GM19238 (cell line): ENCODE measurements at regions not wholly inside any gene's neighbourhood (a gene's known extent, or its start where the extent isn't known, plus 50 kb on each side); places are given as distances from the start of the nearest gene placed in this dataset.

Experiments used
- DNase-seq: peaks from one replicate; pipeline ENCODE4 v3.0.0; 2011; ENCODE audit warnings: low spot score; ENCODE audit not compliant: insufficient read length

DNA sequence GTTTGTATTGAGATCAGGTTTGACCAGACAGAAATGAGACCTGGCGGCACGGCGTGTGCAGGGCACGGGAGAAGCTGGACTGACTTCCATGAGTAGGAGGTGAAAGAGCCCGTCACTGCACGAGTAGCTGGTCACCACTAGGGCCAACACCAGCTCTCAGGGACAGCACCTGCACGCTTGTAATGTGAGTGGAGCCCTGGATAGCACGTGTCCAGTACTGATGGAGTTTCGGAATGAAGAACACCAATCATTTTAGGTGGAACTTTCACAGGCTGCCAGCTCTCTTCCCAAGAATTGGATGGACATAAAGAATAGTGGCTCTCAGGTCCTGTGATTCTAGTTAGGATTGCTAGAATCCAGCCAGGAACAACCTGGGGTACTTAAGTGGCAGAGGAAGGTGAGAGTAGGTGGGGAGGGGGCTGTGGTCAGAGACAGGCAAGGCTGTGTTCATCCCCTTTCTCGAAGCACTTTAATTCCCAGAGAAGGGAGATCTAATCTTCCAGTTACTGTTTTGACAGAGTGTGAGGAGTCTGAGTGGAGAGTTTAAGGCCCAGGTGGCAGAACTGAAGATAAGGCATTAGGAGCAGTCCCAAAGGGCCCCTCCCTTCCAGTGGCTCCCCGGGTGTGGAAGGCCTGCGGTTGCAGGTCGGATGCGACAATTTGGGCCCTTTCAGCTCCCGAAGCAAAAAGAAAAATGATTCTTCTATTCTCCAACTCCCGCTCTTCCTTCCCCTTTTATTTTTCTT lies 314.8 kb downstream of the QKI start:
- no peak for DNase-seq

DNA sequence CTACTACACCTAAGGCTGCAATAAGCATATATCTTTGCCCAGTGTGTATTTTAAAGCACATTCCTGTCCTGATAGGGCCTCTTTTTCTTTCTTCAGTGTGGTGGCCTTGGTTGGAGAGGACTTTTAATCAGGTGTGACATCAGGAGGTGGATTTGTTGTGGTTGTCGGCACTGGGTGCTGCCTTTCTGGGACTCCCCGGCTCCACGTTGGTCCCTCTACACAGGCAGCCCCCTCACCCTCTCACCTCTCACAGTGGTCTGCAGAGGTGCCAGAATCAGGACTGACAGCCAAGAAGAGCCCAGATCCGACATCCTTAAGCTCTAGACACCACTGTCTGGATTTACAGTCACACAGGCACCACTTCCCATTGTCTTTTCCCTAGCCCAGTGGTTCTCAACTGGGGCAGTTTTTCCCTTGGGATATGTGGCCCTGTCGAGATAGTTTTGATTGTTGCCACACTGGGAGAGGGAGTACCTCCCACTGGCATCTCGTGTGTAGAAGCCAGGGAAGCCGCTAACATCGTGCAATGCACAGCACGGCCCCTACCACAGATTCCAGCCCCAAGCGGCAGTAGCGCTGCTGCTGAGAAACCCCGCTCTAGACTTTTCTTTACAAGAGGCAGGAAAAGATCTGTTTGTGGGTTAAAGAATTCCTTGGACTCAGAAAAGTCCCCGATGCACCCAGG lies 314.1 kb downstream of the QKI start:
- no peak for DNase-seq

DNA sequence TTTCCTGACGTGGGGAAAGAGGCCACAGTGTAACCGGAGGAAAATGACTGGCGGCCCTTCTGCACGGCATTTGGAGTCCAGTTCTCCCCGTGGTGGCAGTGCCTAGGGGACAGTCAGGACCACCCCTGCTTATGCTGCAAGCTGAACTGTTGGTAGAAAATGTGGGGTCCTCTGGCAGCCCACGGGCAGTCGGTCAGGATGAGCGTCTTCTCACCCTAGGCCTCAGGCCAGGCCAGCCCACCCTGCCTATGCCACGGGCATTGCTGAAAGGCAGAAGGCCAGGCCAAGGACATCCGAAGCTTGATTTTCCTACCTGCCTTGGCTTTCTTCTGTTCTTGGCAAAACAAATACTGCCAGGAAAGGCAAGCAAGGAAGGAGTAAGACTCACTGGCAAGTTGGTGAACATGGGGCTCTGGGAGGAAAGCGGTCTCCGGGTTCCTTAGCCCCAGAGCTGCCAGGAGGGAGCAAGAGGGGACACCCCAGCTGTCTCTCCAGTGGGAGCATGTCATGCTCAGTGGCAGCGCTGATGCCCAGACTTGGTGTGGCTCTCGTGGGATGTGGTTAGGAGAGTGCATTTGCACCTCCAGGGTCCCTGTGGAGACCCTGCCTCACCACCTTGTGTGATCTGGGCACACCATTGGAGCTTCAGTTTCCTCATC lies 311.6 kb downstream of the QKI start:
- no peak for DNase-seq

DNA sequence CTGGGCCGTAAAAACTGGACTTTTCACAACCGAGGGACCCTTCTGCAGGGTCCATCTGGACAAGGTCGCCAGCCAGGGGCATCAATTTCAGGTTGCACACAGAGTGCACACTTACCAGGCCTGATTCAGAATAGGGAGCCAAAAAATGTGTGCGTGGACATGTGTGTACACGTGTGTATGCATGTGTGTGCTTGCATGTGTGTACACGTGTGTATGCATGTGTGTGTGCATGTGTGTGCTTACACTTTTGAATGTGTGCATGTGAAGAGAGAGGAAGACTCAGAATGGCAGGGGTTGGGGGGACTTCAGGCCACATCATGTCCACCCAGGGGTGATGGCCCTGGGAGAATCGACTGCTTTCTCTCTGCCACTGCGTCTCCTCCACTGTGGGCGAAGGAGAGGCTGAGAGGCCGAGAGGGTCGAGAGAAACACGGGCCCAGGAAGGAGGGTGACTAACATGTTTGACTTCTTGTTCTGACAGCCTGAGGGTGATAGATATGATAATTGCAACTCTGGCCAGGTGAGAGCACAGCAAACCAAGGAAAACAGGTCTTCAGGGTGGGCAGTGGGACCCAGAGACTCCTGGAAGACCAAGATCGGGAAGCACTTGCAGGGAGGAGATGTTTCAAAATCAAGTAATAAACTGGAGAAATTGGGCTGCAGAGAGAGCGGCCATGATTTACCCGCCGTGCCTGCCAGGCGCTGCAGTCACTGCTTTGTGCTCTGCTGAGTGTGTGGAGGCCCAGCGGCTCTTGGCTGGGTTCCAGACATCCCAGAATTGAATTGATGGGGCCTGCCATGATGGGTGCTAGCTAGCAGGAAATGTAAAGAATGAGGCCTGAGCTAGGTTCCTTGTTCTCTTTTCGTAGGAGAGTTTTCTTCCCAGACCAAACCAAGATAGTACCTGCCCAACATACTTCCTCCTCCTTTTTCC lies 310.8 kb downstream of the QKI start:
- no peak for DNase-seq

DNA sequence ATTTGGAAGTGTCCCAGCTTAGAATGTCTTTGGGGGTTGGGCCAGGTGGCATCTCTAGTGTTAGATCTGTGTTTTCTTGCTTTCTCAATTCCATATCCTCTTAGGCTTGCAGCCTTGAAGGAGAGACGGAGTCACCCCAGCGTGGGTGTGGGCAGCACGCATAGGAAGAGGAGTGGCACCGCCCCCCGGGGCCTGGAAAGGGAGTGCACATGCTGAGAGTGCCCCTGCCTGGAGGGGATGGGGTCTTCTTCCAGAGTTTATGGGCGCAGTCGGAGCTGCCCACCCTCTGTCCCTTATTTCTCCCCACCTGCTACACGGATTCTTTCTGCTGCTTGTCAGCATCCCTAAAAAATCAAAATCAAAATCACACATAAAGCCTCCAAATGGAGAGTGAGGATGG lies 309.7 kb downstream of the QKI start:
- DNase-seq, result no peak

DNA sequence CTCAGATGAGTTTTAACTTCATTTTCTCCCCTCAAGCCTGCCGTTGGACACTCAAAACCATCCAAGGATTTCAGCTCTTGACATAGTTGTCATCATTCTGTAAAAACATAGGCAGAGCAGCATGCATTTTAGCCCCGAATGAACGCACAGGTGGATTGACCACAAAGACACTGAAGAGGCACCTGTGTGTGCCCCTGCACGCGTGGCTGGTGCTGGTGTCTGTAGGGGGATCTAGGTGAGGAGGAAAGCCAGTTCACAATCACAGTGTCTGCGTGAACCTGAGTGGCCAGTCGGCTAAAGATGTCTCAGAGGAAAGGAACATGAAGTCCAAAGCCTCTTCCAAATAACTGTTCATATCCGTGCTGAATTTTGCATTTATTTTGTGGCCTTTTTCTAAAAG lies 309.2 kb downstream of the QKI start:
- no peak for DNase-seq

DNA sequence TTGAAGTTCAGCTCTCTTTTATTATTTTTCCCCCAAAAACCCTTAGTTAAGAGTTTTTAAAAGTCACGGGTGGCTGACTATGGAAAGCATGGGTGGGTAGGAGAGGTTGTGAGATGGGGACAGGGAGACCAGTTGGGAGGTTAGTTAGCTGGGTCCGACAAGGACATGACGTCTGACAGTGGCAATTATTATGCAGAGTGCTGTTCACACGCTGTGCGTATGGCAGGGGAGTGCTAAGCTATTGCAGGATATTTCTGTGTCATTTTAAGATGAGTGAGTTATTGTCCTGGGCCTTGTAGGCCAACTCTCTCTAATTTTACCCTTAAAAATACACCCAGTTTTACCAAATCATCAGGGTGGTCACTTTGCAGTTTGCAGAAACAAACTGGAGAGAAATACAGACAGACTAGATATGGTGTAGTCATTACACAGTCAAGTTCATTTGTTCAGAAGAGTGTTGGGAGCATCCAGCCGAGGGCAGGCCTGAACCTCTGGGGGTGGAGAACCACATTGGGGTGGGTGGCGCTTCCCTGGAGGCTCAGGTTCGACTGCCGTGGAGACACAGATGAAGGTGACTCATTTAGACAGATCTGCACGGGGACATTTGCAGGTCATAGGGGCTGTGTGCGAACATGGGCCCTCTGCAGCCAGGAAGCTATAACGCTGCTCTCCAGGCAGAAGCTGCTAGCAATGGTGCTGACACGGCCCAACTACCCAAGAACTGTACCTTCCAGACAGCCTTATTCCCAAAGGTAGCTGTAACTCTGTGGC lies 307.6 kb downstream of the QKI start:
- no peak for DNase-seq

DNA sequence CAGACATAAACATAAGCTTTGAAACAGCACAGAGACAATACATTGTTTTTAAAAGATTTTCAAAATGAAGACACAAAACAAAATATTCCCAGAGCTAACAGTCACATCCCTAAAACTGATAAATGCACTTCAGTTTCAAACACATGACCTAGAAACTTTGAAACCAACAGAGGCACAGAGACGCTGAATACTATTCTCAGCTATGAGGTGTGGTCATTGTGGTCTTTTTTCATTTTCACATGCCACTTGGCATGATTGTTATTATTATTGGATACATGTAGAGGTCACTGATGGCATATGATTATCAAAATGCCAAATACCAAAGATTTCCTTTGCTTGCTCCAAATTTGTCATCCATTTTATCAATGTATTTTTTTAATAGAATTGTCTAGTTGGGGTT lies 306.9 kb downstream of the QKI start:
- DNase-seq, result no peak

GRCh38 chr6:163720460-163721235 lies 306.1 kb downstream of the QKI start:
- DNase-seq, result no peak

DNA sequence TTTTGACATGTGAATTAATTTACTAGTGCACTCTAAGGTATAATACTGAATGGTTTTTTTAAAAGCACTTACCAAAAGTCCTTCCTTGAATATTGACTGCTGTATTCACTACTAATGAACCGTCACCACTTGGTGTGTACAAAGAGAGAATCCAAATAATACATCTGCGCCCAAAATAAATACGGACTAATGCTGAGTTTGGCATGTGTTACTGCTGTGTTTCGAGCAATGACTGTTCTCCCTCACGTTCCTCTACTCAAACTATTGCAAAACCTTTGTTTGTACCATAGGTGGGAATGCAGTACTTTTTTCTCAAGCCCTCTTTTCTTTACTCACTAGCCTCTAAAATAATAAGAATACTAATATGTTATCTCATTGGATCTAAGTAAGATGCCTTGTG lies 305.5 kb downstream of the QKI start:
- no peak for DNase-seq

DNA sequence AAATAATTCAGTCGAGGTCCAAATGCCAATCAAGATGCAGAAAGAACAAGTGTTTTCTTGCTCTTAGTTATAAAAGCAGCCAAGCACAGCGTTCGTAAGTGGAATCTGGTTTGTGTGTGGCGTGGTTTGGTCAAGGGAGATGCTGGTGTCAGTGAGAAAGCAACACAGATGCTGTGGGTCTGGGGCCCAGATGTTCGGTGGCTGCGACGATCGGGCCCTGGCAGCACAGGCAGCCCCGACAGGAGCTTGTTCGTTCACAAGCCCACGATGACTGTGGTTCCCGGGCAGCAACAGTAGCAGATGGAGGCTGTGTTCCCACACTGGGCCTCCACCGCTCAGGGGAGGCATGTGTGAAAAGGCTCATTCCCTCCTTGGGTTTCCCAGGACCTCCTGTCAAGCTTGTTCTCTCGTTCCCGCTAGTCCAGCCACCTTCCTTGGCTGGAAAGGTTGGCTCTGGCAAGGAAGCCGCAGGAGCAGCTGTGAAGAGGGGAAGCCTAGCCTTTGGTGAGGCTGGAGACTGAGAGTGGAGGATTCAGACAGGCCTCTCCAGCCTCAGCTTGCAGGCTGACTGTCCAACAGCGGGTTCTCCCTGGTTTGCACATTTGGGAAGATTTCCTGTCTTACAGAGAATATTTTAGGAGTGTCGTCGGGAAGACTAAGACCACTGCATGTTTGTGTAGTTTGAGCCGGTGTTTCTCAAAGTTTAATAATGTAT lies 304.7 kb downstream of the QKI start:
- no peak for DNase-seq

DNA sequence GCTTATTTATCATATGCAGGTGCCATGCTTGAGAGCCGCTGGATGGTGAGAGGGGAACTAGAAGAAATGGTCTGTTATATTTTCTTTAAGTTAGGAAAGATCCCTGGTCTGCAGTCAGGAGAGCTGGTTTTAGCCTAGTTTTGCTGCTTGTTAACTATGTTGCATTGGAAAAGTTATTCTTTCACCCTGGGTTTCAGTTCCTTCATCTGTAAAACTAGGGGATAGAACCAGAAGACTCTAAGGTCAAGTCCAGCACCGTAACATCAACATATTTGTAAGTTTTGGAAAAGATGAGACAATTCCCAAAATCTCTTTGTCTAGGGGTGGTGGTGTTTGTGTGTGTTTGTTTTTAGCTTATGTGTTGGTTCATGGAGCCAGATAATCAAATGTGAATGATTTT lies 304.0 kb downstream of the QKI start:
- no peak for DNase-seq

DNA sequence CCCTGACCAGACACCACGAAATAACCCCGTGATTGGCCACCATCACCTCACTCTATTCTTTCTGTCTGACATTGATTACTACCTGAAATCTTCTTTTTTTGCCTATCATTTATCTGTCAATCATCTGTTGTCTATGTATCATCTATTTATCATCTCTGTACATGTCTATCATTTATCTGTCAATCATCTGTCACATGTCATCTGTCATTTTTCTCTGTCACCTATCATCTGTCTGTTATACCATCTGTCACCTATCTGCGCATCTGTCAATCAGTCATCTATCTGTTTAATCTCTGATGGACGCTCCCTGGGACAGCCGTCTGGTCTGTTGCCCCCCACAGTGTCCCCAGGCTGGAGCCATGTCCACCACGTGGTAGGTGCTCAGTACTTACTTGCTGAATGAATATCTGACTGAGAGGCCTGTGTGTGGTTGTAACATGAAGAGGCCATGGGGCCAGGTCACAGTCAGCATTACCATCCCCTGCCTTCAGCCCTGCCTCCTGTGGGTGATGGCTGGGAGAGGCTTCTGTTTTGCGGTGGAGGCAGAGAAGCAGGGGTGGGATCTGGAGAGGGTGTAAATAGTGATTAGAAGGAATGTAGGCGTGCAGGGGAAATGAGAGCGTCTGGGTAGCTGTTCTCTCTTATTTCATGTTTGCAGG lies 302.7 kb downstream of the QKI start:
- DNase-seq, result no peak

GRCh38 chr6:163716690-163717089 lies 302.2 kb downstream of the QKI start:
- DNase-seq, result no peak

DNA sequence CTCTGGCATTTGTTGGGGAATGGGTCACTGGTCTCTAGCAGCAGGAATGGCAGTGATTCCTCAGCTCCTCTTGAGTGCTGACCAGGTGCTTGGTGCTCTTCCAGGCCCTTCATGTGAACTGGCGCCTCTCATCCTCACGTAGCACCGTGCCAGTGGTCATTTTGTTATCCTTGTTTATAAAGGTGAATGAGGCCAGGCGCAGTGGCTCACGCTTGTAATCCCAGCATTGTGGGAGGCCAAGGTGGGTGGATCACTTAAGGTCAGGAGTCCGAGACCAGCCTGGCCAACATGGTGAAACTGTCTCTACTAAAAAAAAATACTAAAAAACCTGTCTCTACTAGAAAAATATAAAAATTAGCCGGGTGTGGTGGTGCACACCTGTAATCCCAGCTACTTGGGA lies 301.3 kb downstream of the QKI start:
- DNase-seq, result no peak

GRCh38 chr6:163714179-163714578 lies 299.7 kb downstream of the QKI start:
- DNase-seq, result no peak

DNA sequence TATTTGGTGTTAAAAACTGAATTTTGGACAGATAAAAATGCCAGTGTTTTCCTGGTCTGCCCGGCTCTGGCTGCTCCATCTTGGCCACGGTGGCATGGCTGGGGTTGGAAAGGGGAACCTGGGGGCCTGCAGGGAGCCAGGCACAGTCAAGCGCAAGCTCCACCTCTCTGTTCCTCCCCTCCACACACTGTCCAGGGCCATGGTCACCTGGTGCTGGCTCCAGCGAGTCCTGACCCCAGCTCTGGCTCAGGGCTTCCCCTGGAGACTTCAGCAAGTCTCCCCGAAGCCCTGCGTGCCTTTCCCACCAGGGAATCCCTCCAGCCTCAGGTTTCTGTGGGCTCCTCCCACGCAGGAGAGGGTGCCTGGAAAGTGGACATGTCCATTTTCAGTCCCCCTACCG lies 298.5 kb downstream of the QKI start:
- DNase-seq, result no peak

- DNase-seq, result no peak
These were observed 298.0 kb downstream of the QKI start for GRCh38 chr6:163712566-163712961.
